GM12878 (cell line): ENCODE measurements at regions not wholly inside any gene's neighbourhood (a gene's known extent, or its start where the extent isn't known, plus 50 kb on each side); places are given as distances from the start of the nearest gene placed in this dataset.

Experiments used
- ATAC-seq: fragments of 200-7000 bp; cut with Tn5 transposase; 3 replicates; pipeline ENCODE4 v1.9.1; 2020; ENCODE audit warnings: mild to moderate bottlenecking, moderate library complexity
- BruUV-seq: library from RNA; stranded (reverse); fragments of 400-500 nt; replicated peaks from 2 replicates; lab custom pipeline; 2021; lab: Mats Ljungman, UMichigan
- CTCF ChIA-PET: fragments of 300-600 bp; sonication (Branson Sonifier 250); formaldehyde crosslinking; extraction: SDS; loops from one replicate; lab custom pipeline; 2021; ENCODE audit warnings: inconsistent platforms; lab: Yijun Ruan, JAX
- POLR2A ChIA-PET: fragments of 350-600 bp; formaldehyde crosslinking; extraction: SDS; loops from one replicate; lab custom pipeline; 2021; ENCODE audit warnings: inconsistent platforms; lab: Charles Lee
- RAD21 ChIA-PET: fragments of 300-600 bp; sonication (Branson Sonifier 250); formaldehyde crosslinking; loops from one replicate; lab custom pipeline; 2023; ENCODE audit warnings: antibody characterized with exemption; ENCODE audit not compliant: unreplicated experiment; lab: Charles Lee
- SMC1A ChIA-PET: fragments of 300-600 bp; sonication (Branson Sonifier 250); formaldehyde crosslinking; loops from one replicate; lab custom pipeline; 2023; ENCODE audit not compliant: unreplicated experiment, uncharacterized antibody; lab: Charles Lee
- DNase-seq: peaks from one replicate; pipeline ENCODE4 v3.0.0-alpha.2; 2011; ENCODE audit warnings: low read depth, low spot score
- FAIRE-seq: peaks from 3 replicates; lab custom pipeline; 2011; peaks lifted over from hg19 to GRCh38; lab: Jason Lieb, UNC
- H2AFZ ChIP-seq: 2 replicates; pipeline ENCODE4 v1.6.0; 2011; ENCODE audit warnings: low read depth, low read length, control low read depth; ENCODE audit not compliant: control insufficient read depth
- H3K27ac ChIP-seq: 2 replicates; pipeline ENCODE4 v1.5.1; 2011; ENCODE audit warnings: control low read depth; ENCODE audit not compliant: control insufficient read depth, insufficient read depth
- H3K27me3 ChIP-seq, 2 experiments: replicated peaks in 1 of 2; 2 replicates each; pipeline versions ENCODE4 v1.6.0 to v1.6.1; 2011; ENCODE audit warnings: low read length in 1 of 2; ENCODE audit not compliant: control insufficient read depth in 2 of 2, insufficient read depth in 2 of 2
- H3K36me3 ChIP-seq, 2 experiments: 2 replicates each; pipeline ENCODE4 v1.5.1; 2011; ENCODE audit warnings: low read length in 1 of 2; ENCODE audit not compliant: control insufficient read depth in 2 of 2, insufficient read depth in 2 of 2
- H3K4me1 ChIP-seq: 2 replicates; pipeline ENCODE4 v1.6.1; 2011; ENCODE audit warnings: mild to moderate bottlenecking, low read length, moderate library complexity, mixed read lengths; ENCODE audit not compliant: control insufficient read depth, insufficient read depth
- H3K4me2 ChIP-seq: 2 replicates; pipeline ENCODE4 v1.6.0; 2011; ENCODE audit warnings: control low read depth; ENCODE audit not compliant: control insufficient read depth, insufficient read depth
- H3K4me3 ChIP-seq: fragments of 200-600 bp; sonication (generic); 2 replicates; pipeline ENCODE4 v1.5.1; 2016
- H3K79me2 ChIP-seq: 2 replicates; pipeline ENCODE4 v1.6.0; 2011; ENCODE audit warnings: low read length; ENCODE audit not compliant: control insufficient read depth, insufficient read depth
- H3K9ac ChIP-seq: 2 replicates; pipeline ENCODE4 v1.8.0; 2011; ENCODE audit warnings: low read length, control low read depth, mixed read lengths; ENCODE audit not compliant: control insufficient read depth, insufficient read depth
- H3K9me3 ChIP-seq: replicated peaks from 3 replicates; pipeline ENCODE4 v1.5.1; 2011; ENCODE audit warnings: mild to moderate bottlenecking, low read length; ENCODE audit not compliant: control insufficient read depth, insufficient read depth
- H4K20me1 ChIP-seq: 2 replicates; pipeline ENCODE4 v1.6.0; 2011; ENCODE audit not compliant: control insufficient read depth, insufficient read depth
- JUNB ChIP-seq: IDR thresholded peaks from 2 replicates; pipeline ENCODE4 v1.6.1; 2016; ENCODE audit warnings: antibody characterized with exemption, mild to moderate bottlenecking
- MTA2 ChIP-seq: fragments of 450-650 bp; IDR thresholded peaks from 2 replicates; pipeline ENCODE4 v1.6.1; 2016; ENCODE audit warnings: low read depth, mild to moderate bottlenecking, moderate library complexity
- NBN ChIP-seq: fragments of 450-650 bp; IDR thresholded peaks from 2 replicates; pipeline ENCODE4 v1.6.1; 2016
- NFXL1 ChIP-seq: fragments of 450-650 bp; IDR thresholded peaks from 2 replicates; pipeline ENCODE4 v1.6.1; 2017; ENCODE audit warnings: antibody characterized with exemption, mild to moderate bottlenecking, borderline replicate concordance
- NR2C1 ChIP-seq: fragments of 450-650 bp; IDR thresholded peaks from 2 replicates; pipeline ENCODE4 v1.6.1; 2017; ENCODE audit warnings: antibody characterized with exemption, mild to moderate bottlenecking, moderate library complexity
- POLR2AphosphoS2 ChIP-seq: IDR thresholded peaks from 2 replicates; pipeline ENCODE4 v1.6.1; 2011; ENCODE audit warnings: low read depth, mild to moderate bottlenecking, low read length, improper control_type of control experiment, moderate library complexity
- STAT1 ChIP-seq: fragments of 450-650 bp; conservative IDR thresholded peaks from 2 replicates; pipeline ENCODE4 v1.6.1; 2014; ENCODE audit warnings: antibody characterized with exemption, mild to moderate bottlenecking
- WGBS: methylation state at CpG from one replicate; pipeline ENCODE4 v1.1.6; 2016; ENCODE audit warnings: low lambda C conversion rate; ENCODE audit not compliant: insufficient replicate concordance, insufficient coverage; ENCODE audit errors: missing lambda C conversion rate; 5-methylcytosine and 5-hydroxymethylcytosine counted together
- in situ Hi-C: fragments of 300-500 bp; cut with MboI; formaldehyde crosslinking; loops from 9 replicates; pipeline ENCODE4 v1.14.3; 2018; ENCODE audit warnings: mixed read lengths
- intact Hi-C: fragments of 100-400 bp; cut with micrococcal nuclease; formaldehyde crosslinking; loops from one replicate; pipeline ENCODE4 v1.14.2; 2022; ENCODE audit not compliant: unreplicated experiment

DNA sequence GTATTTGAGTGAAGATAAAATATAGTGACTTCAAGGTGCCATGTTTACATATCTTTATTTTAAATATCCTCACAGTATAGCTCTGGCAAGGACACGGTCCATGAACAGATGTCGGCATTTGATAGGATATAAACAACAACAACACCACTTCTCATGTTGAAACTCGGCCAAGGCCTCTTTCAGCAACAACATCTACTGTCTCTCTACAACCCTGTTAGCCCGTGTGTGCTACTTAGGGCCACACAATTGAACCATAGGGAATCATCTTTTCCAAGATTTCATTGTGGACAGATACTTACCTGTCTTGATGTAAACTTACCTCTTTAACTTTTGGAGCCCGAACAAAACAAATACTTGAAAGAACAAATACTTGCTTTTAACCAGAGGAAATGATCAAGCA is 168.7 kb upstream of the SSTR1 start:
- ChIA-PET SMC1A (no interaction called here), POLR2A (no interaction called here), RAD21 (no interaction called here), CTCF (no interaction called here)
- 32% methylated on average over 5 of the region's 5 CpGs for WGBS
- DNase-seq, result no peak
- intact Hi-C loops, result no loop called here
- H3K9me3 ChIP-seq, result no peaks in the 10 kb centered on the region
- H3K27me3 ChIP-seq, result no peaks in the 10 kb centered on the region
- no peaks in the 10 kb centered on the region for H3K36me3 ChIP-seq
- H3K4me1 ChIP-seq, result no peaks in the 10 kb centered on the region
- no peak overlapping the region for H3K27ac ChIP-seq
- TF ChIP-seq MTA2, result no peak
- H3K79me2 ChIP-seq, result no peaks in the 10 kb centered on the region
- FAIRE-seq, result no peak
- H2AFZ ChIP-seq, result no peak overlapping the region
- no peaks in the 10 kb centered on the region for H4K20me1 ChIP-seq
- BruUV-seq, result no TSS peak
- no peak overlapping the region for H3K4me2 ChIP-seq
- in situ Hi-C loops, result no loop called here
- no peak overlapping the region for H3K9ac ChIP-seq
- no peak overlapping the region for H3K4me3 ChIP-seq
- no peak for ATAC-seq

DNA sequence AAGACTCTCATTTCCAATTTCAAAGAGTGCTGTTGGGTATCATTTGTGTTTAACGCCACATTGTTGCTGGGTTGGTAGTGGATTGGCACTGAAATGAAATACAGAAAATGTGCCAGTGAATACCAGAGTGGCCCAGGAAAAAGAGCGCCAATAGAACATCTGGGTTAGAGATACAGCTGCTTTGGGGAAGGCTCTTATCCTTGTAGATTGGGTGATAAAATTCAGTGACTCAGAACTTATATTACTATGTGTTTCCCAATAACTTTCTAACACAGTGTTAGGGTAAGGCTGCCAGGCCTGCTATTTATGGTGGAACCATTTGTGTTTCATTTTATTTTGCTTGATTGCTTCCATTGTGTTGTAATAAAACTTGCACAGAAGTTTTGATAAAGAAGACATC is 168.2 kb upstream of the SSTR1 start:
- ChIA-PET POLR2A (no interaction called here), CTCF (no interaction called here), RAD21 (no interaction called here), SMC1A (no interaction called here)
- H3K79me2 ChIP-seq, result no peaks in the 10 kb centered on the region
- no peak for DNase-seq
- WGBS, result 44% methylated on average over 2 of the region's 2 CpGs
- H3K27me3 ChIP-seq, result no peaks in the 10 kb centered on the region
- TF ChIP-seq JUNB, result no peak
- no peak for TF ChIP-seq NR2C1
- no peak for TF ChIP-seq NFXL1
- no peak for TF ChIP-seq STAT1
- TF ChIP-seq POLR2AphosphoS2, result no peak
- TF ChIP-seq NBN, result no peak
- FAIRE-seq, result no peak
- no peak overlapping the region for H2AFZ ChIP-seq
- no peak overlapping the region for H3K9ac ChIP-seq
- H3K4me2 ChIP-seq, result no peak overlapping the region
- H3K4me3 ChIP-seq, result no peak overlapping the region
- no peak overlapping the region for H3K27ac ChIP-seq
- BruUV-seq, result no TSS peak
- H3K4me1 ChIP-seq, result no peaks in the 10 kb centered on the region
- intact Hi-C loops (no loop called here), in situ Hi-C loops (no loop called here)
- H3K36me3 ChIP-seq, result no peaks in the 10 kb centered on the region
- no peaks in the 10 kb centered on the region for H4K20me1 ChIP-seq
- no peak for ATAC-seq
- no peaks in the 10 kb centered on the region for H3K9me3 ChIP-seq
